ENCODE measurements at regions not wholly inside any gene's neighbourhood (a gene's known extent, or its start where the extent isn't known, plus 50 kb on each side); places are given as distances from the start of the nearest gene placed in this dataset.

DNA sequence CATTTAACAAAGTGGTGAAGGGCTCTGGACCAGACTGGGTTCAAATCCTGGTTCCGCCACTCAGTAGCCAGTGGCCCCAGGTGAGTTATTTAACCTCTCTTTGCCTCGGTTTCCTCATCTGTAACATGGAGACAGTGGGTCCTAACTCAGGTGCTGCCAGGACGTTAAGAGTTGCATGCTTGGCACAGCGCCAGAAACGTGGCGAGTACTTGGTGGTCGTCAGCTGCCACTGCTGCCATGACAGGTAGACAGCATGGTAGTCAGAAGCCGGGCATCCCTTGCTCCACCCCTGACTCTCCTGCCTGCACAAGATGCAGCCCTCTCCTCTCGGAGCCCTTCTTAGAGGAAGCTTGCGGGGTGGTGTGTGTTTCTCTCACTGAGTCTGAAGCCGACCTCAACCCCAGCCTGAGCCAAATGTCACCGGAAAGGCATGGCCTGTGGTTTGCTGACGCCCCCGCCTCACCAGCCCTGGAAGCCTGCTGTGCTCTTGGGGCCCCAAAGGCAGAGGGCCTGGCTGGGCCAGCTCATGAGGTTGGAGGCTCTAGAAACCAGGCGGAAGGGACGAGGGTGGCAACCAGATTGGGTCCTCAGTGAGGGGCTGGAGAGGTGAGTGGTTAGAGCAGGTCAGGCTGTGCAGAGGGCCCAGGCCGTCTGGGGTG, 160.8 kb upstream of the TLE3 start:
- Histone ChIP-seq H2BK5ac (ENCODE audit: insufficient read length, low read length) (no peak overlapping the region), H2BK15ac (ENCODE audit: low read depth, low read length) (no peak overlapping the region), H3K27me3 (ENCODE audit: insufficient read depth, low read length) (no peaks in the 10 kb centered on the region), H2BK20ac (ENCODE audit: low read depth, low read length, poor library complexity, severe bottlenecking) (no peak overlapping the region), H4K5ac (ENCODE audit: insufficient read length, low read depth, low read length) (no peak overlapping the region), H3K23ac (ENCODE audit: insufficient read length, low read depth, low read length) (no peak overlapping the region), H3K9ac (ENCODE audit: extremely low read depth, insufficient read length, low read length) (no peak overlapping the region), H3K79me1 (ENCODE audit: insufficient read depth, low read depth, low read length, poor library complexity, severe bottlenecking) (no peaks in the 10 kb centered on the region), H3K27ac (ENCODE audit: insufficient read length, low read depth, low read length) (no peak overlapping the region), H2BK12ac (ENCODE audit: insufficient read length, low read depth, low read length) (no peak overlapping the region), H3K4me1 (ENCODE audit: insufficient read depth, low read length) (peaks cover 4% of the 10 kb centered on the region; the same call in 1 of the 2 replicates), H3K4ac (ENCODE audit: low read depth, low read length) (no peak overlapping the region), H3T11ph (ENCODE audit: low read length) (no peak overlapping the region), H3K4me2 (ENCODE audit: insufficient read depth, insufficient read length, low read length) (no peak overlapping the region), H4K91ac (ENCODE audit: insufficient read length, low read depth, low read length) (no peak overlapping the region), H4K8ac (replicated peaks; ENCODE audit: insufficient read length, low read depth, low read length) (no peak overlapping the region), H3K23me2 (ENCODE audit: insufficient read length, low read depth, low read length, poor library complexity, severe bottlenecking) (no peaks in the 10 kb centered on the region), H4K20me1 (ENCODE audit: control insufficient read depth, insufficient read depth, insufficient read length) (no peaks in the 10 kb centered on the region), H2AFZ (ENCODE audit: low read length) (no peak overlapping the region), H3K9me3 (ENCODE audit: control insufficient read depth, low read depth, low read length) (no peaks in the 10 kb centered on the region), H2AK5ac (ENCODE audit: insufficient read length, low read length) (no peak overlapping the region), H2BK120ac (ENCODE audit: low read depth, low read length, poor library complexity, severe bottlenecking) (no peak overlapping the region), H3K14ac (ENCODE audit: insufficient read depth, low read length) (no peak overlapping the region; the same call in 1 of the 2 replicates), H3K18ac (ENCODE audit: insufficient read length, low read depth, low read length) (no peak overlapping the region), H3K56ac (ENCODE audit: insufficient read length, low read depth, low read length) (no peak overlapping the region), H3K79me2 (ENCODE audit: insufficient read depth, low read length) (no peaks in the 10 kb centered on the region)
- no CpG with 5 or more reads among the region's 17 CpGs for WGBS (ENCODE audit: extremely low coverage, insufficient read length, low lambda C conversion rate)
- H3K9me3 Mint-ChIP-seq = no peaks in the 10 kb centered on the region
- H3K4me3 Mint-ChIP-seq = no peak overlapping the region
- peaks cover 9 to 29% of the 10 kb centered on the region in 2 experiments for H3K4me1 Mint-ChIP-seq
- H3K27ac Mint-ChIP-seq = no peak overlapping the region
- TF ChIP-seq, protein P1, sequence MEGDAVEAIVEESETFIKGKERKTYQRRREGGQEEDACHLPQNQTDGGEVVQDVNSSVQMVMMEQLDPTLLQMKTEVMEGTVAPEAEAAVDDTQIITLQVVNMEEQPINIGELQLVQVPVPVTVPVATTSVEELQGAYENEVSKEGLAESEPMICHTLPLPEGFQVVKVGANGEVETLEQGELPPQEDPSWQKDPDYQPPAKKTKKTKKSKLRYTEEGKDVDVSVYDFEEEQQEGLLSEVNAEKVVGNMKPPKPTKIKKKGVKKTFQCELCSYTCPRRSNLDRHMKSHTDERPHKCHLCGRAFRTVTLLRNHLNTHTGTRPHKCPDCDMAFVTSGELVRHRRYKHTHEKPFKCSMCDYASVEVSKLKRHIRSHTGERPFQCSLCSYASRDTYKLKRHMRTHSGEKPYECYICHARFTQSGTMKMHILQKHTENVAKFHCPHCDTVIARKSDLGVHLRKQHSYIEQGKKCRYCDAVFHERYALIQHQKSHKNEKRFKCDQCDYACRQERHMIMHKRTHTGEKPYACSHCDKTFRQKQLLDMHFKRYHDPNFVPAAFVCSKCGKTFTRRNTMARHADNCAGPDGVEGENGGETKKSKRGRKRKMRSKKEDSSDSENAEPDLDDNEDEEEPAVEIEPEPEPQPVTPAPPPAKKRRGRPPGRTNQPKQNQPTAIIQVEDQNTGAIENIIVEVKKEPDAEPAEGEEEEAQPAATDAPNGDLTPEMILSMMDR (conservative IDR thresholded peaks at IDR 0.05) = no peak
- H3K27me3 Mint-ChIP-seq (ENCODE audit: low read depth) = peaks cover 12% of the 10 kb centered on the region
- no peaks in the 10 kb centered on the region for H3K36me3 Mint-ChIP-seq (ENCODE audit: insufficient read depth in 1 of 3, low read depth in 3 of 3)
- no peak for DNase-seq
